Mucosa of stomach (tissue), 1 donor: ENCODE measurements at regions not wholly inside any gene's neighbourhood (a gene's known extent, or its start where the extent isn't known, plus 50 kb on each side); places are given as distances from the start of the nearest gene placed in this dataset.
"Not testable (repeated sequence)": the region's sequence is repeated elsewhere in the genome, so short reads cannot be mapped to it uniquely, and the experiment has no call there.

Source experiments
- H3K27me3 ChIP-seq: one replicate; pipeline ENCODE4 v1.7.0; 2013; ENCODE audit warnings: mild to moderate bottlenecking, low read length; ENCODE audit not compliant: control insufficient read depth, insufficient read depth
- H3K36me3 ChIP-seq: one replicate; pipeline ENCODE4 v1.7.0; 2013; ENCODE audit warnings: low read length; ENCODE audit not compliant: control insufficient read depth, insufficient read depth
- H3K4me1 ChIP-seq: one replicate; pipeline ENCODE4 v1.7.0; 2013; ENCODE audit warnings: mild to moderate bottlenecking, low read length; ENCODE audit not compliant: control insufficient read depth, insufficient read depth
- H3K4me3 ChIP-seq: one replicate; pipeline ENCODE4 v1.7.0; 2013; ENCODE audit warnings: low read length
- H3K9ac ChIP-seq: one replicate; pipeline ENCODE4 v1.7.0; 2013; ENCODE audit warnings: mild to moderate bottlenecking, low read length, moderate library complexity
- H3K9me3 ChIP-seq: one replicate; pipeline ENCODE4 v1.7.0; 2013; ENCODE audit warnings: mild to moderate bottlenecking, low read length, moderate library complexity; ENCODE audit not compliant: control insufficient read depth
- donor health status: Pancreatic carcinoma.

DNA sequence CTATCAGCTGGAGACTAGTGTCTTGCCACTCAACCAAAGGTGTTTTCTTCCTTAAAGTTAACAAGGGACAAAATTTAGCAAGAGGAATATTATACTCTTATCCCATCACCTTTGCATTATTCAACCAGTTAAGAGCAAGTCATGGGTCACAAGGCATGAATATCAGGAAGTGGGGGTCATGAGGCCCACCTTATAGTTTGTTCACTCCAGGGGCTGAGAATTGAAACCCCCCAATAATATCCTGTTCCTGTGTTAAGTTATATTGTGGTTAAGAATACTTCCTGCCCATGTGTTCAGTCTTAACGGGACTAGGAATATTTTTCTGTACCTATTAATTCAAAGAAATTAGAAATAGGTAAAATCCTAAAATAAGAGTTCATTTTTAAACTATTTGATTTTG, 239.7 kb downstream of the S1PR1 start:
- H3K36me3 ChIP-seq = no peaks in the 10 kb centered on the region
- no peaks in the 10 kb centered on the region for H3K4me1 ChIP-seq
- no peaks in the 10 kb centered on the region for H3K9me3 ChIP-seq
- no peak overlapping the region for H3K4me3 ChIP-seq
- H3K27me3 ChIP-seq = no peaks in the 10 kb centered on the region
- H3K9ac ChIP-seq = no peak overlapping the region

DNA sequence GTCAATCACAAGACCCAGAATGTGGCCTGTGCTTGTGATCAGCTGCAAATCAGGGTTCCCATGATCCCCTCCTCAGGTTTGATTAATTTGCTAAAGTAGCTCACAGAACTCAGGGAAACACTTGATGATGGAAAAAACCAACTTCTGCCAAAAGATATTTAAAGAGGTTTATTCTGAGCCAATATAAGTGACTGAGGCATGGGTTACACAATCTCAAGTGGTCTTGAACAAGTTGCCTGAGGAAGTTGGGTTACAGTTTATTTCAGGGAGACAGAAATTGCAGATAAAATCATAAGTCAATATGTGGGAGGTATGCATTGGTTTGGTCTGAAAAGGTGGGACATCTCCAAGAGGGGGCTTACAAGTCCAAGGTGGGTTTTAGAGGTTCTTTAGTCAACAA, 243.1 kb downstream of the S1PR1 start:
- H3K36me3 ChIP-seq = no peaks in the 10 kb centered on the region
- H3K27me3 ChIP-seq = no peaks in the 10 kb centered on the region
- no peak overlapping the region for H3K4me3 ChIP-seq
- no peaks in the 10 kb centered on the region for H3K9me3 ChIP-seq
- H3K9ac ChIP-seq = no peak overlapping the region
- H3K4me1 ChIP-seq = no peaks in the 10 kb centered on the region

DNA sequence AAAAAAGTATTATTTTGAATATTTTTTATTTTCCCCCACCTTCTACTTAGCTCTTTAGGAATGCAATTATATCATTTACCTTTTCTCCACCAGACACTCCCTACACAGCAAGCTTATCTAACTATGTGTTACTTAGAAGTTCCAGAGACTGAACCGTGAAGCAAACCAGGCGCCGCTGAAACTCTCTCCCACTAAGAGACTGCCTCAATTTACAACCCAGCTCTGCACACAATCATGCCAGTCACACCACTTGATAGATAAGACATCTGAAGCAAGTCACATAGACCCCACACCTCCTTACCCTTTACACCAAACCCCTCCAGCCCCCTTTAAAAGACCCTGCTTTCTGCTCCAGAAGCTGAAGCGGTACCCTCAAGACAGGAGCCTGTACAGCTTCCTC, 245.5 kb downstream of the S1PR1 start:
- Histone ChIP-seq H3K36me3 (no peaks in the 10 kb centered on the region), H3K9me3 (no peaks in the 10 kb centered on the region), H3K9ac (no peak overlapping the region), H3K27me3 (no peaks in the 10 kb centered on the region), H3K4me3 (no peak overlapping the region), H3K4me1 (no peaks in the 10 kb centered on the region)

DNA sequence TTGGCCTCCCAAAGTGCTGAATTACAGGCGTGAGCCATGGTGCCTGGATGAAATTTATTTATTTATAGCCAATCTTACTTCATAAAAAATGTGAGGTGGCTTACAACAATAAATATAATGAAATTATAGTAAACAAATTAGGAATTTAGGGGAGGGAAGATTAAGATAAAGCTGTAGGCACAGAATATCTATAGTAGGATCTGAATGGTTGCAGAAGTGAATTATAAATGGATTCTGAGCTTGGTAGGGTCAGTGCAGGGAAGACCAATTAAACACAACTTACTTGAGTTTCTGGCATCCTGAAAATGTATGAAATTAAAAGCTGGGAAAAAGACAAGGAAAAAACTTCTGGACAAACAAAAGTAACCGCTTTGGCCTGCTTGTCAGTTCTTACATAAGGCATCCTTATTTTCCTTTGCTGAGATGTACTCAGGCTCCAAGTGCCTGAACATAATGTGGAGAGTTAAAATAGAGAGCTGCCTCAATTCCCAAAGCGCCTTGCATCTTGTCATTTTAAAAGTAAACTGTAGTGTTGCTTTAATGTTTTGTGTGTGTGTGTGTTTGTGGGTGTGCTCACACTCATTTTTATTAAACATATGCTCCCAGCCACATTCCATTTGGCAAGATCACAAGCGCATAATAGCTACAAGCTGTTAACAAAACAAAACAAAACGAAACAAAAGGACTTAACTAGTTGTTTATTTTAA, 247.3 kb downstream of the S1PR1 start:
- Histone ChIP-seq H3K27me3 (no peaks in the 10 kb centered on the region), H3K9me3 (no peaks in the 10 kb centered on the region), H3K4me3 (no peak overlapping the region), H3K4me1 (no peaks in the 10 kb centered on the region), H3K9ac (no peak overlapping the region), H3K36me3 (no peaks in the 10 kb centered on the region)

DNA sequence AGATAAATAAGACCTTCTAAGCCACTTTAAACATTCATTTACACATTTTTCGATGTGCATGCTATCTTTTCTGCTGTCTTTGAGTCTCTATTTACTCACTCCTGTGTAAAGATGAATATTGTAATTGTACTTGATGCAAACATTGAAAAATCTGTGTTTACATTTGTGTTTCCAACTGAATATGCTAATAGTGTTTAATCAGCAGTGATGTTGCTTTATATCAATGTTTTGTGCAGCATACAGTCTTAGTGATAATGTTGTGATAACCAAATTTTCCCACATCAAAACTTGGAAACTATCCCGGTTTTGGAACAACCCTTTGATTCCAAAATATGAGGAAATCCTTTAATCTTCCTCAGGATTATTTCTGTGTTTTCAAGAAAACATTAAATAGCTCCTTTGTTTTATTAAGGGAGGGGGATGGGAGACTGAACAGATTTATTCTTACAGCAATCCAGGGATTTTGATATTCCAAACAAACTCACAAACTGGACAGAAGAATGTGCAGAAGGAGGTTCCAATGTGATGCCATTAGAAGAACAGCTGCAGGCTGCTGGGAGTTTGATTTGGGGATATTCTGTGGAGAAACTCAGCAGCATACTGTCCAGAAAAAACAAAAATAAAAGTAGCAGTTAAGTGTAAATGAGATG, 248.0 kb downstream of the S1PR1 start:
- H3K27me3 ChIP-seq = no peaks in the 10 kb centered on the region
- H3K4me3 ChIP-seq = no peak overlapping the region
- no peaks in the 10 kb centered on the region for H3K4me1 ChIP-seq
- H3K9ac ChIP-seq = no peak overlapping the region
- no peaks in the 10 kb centered on the region for H3K36me3 ChIP-seq
- H3K9me3 ChIP-seq = no peaks in the 10 kb centered on the region

DNA sequence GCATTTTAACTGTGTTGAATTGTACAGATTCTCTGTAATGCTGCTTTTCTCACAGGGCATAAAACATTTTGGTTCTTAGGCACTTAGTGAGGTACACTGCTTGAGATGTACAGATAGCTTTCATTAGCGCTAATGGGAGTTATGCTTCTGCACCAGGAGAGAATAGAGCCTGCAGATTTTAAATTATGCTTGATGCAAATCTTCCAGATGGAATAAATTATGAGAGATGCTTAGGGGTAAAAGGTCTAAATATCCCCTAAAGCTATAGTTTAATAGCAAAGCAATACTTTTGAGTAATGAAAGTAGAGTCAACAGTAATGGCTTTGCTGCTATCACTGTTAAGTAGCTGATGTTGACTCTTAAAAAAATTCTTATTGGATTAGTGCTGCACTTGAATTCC, 248.9 kb downstream of the S1PR1 start:
- H3K9ac ChIP-seq = no peak overlapping the region
- H3K36me3 ChIP-seq = no peaks in the 10 kb centered on the region
- no peaks in the 10 kb centered on the region for H3K4me1 ChIP-seq
- H3K4me3 ChIP-seq = no peak overlapping the region
- no peaks in the 10 kb centered on the region for H3K27me3 ChIP-seq
- no peaks in the 10 kb centered on the region for H3K9me3 ChIP-seq

DNA sequence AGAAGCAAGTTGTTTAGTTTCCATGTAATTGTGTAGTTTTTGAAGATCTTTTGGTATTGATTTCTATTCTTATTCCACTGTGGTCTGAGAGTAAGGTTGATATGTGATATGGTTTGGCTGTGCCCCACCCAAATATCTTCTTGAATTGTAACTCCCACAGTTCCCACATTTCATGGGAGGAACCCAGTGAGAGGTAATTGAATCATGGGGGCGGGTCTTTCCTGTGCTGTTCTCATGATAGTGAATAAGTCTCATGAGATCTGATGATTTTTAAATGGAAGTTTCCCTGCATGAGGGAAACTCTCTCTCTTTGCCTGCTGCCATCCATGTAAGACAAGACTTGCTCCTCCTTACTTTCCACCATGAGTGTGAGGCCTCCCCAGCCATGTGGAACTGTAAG, 255.3 kb downstream of the S1PR1 start:
- not testable (repeated sequence) for H3K4me1 ChIP-seq, H3K9me3 ChIP-seq, H3K27me3 ChIP-seq, H3K9ac ChIP-seq, H3K36me3 ChIP-seq, H3K4me3 ChIP-seq

DNA sequence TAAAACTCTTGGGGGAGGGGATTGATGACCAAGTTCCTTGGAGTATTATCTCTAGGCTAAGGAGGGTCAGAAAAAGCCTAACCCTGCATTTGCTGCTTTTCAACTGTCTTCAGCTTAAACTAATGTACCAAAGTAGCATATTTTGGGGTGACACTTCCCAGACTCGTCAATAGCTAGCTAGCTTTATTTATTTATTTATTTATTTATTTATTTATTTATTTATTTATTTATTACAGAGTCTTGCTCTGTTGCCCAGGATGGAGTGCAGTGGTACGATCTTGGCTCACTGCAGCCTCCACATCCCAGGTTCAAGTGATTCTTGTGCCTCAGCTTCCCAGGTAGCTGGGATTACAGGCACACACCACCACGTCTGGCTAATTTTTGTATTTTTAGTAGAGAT, 257.1 kb downstream of the S1PR1 start:
- not testable (repeated sequence) for H3K27me3 ChIP-seq, H3K4me1 ChIP-seq, H3K9me3 ChIP-seq, H3K9ac ChIP-seq, H3K4me3 ChIP-seq, H3K36me3 ChIP-seq

DNA sequence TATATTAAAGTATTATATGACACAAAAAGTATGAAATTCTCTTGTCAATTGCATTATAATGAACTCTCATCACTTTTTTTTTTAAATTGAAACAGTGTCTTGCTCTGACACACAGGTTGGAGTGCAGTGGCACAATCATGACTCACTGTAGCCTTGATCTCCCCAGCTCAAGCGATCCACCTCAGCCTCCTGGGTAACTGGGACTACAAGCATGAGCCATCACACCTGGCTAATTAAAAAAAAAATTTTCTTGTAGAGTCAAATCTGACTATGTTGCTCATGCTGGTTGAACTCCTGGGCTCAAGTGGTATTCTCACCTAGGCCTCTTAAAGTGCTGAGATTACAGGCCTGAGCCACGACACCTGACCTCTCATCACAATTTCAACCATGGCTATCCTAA, 259.3 kb downstream of the S1PR1 start:
- Histone ChIP-seq H3K9ac (no peak overlapping the region), H3K27me3 (no peaks in the 10 kb centered on the region), H3K4me1 (no peaks in the 10 kb centered on the region), H3K4me3 (no peak overlapping the region), H3K9me3 (no peaks in the 10 kb centered on the region), H3K36me3 (no peaks in the 10 kb centered on the region)

DNA sequence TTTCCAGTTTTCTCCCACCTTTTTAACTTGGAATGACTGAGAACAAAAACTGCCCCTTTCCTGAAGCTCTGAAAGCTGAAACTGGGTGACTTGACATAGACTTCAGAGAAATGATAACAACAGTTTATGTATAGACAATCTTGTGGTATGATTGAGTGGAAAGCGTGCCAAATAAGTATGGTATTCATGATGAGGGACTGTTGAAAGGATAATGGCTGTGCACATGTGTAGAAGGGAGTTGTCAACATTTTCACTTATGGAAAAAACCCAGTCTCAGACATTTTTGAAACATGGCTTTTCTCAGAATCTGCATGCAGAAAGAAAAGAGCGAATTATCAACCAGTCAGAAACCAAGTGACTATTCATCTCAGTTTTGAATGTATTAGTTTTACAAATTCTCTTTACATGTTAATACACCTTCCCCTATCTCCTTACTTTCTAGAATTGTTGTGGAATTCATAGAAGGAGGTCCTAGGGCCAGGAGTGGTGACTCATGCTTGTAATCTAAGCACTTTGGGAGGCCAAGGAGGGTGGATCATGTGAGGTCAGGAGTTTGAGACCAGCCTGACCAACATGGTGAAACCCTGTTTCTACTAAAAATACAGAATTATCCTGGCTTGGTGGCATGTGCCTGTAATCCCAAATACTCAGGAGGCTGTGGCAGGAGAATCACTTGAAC, 261.2 kb downstream of the S1PR1 start:
- Histone ChIP-seq H3K9ac (no peak overlapping the region), H3K4me1 (no peaks in the 10 kb centered on the region), H3K9me3 (no peaks in the 10 kb centered on the region), H3K27me3 (no peaks in the 10 kb centered on the region), H3K4me3 (no peak overlapping the region), H3K36me3 (no peaks in the 10 kb centered on the region)

DNA sequence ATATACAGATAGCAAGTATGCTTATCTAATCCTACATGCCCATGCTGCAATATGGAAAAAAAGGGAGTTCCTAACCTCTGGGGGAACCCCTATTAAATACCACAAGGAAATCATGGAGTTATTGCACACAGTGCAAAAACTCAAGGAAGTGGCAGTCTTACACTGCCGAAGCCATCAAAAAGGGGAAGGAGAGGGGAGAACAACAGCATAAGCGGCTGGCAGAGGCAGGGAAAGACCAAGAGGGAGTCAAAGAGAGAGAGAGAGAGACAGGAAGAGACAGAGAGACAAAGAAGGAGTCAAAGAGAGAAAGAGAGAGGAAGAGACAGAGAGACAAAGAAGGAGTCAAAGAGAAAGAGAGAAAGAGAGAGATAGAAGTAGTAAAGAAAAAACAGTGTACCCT, 267.3 kb downstream of the S1PR1 start:
- not testable (repeated sequence) for H3K4me3 ChIP-seq, H3K36me3 ChIP-seq, H3K9ac ChIP-seq, H3K9me3 ChIP-seq, H3K4me1 ChIP-seq, H3K27me3 ChIP-seq

DNA sequence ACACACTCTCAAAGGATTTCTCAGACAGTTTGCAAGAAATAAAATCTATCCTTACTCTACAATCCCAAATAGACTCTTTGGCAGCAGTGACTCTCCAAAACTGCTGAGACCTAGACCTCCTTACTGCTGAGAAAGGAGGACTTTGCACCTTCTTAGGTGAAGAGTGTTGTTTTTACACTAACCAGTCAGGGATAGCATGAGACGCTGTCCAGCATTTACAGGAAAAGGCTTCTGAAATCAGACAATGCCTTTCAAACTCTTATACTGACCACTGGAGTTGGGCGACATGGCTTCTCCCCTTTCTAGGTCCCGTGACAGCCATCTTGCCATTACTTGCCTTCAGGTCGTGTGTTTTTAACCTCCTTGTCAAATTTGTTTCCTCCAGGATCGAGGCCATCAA, 268.4 kb downstream of the S1PR1 start:
- H3K9me3 ChIP-seq, H3K27me3 ChIP-seq, H3K4me3 ChIP-seq, H3K9ac ChIP-seq, H3K36me3 ChIP-seq, H3K4me1 ChIP-seq: not testable (repeated sequence)
